GM21515 (cell line): ENCODE measurements at regions not wholly inside any gene's neighbourhood (a gene's known extent, or its start where the extent isn't known, plus 50 kb on each side); places are given as distances from the start of the nearest gene placed in this dataset.

ENCODE experiments used
- ATAC-seq: cut with Tn5 transposase; IDR thresholded peaks from one replicate; pipeline ENCODE4 v1.9.1; 2021; ENCODE audit not compliant: unreplicated experiment

GRCh38 chr1:235027076-235027861 is 101.4 kb downstream of the TOMM20 start:
- ATAC-seq: no peak

DNA sequence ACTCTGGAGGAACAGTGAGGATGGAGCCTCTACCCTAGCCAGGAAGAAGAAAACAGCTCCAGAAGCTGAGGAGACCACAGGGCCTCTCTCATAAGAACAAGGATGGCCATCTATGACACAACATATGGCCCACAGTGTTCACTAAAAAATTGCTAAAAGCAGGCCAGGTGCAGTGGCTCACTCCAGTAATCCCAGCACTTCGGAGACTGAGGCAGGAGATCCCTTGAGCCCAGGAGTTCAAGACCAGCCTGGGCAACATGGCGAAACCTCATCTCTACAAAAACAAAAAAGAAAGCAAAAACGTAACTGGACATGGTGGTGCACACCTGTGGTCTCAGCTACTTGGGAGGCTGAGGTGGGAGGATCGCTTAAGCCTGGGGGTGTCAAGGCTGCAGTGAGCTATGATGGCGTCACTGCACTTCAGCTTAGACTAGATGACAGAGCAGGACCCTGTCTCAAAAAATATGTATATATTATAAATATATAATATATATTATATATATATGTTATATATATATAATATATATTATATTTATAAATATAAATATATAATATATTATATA is 103.1 kb downstream of the TOMM20 start:
- no peak for ATAC-seq

DNA sequence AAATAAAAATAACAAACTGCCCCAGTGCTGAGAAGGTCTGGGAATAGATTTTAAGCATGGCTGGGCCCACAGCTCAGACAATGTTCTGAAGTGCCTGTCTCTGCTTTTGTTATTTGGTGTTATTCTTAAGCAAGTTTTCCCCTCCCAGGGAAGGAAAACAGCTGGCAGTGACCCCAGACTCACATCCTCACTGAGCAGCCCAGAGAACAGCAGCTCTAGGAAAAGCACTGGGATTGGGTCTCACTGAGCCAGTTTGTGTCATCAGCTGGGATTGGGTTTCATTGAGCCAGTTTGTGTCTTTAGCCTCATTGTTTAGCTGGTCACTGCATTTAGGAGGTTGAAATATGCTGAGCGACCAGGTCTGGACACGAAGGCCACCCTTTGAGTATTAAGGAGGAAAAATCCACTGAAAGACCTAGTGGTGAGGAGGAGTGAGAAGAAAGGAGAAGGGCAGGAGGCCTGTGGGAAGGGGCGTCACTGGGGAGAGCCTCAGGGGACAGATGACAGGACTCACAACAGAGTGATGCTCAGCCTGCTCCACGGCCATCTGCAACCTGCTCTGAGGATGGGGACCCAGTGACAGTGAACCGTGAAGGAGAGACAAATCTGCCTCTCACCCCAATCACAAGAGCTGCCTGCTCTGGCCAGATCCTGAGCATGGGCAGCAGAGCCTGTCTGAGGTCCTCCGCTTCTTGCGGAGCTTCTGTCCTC is 103.8 kb downstream of the TOMM20 start:
- no peak for ATAC-seq

DNA sequence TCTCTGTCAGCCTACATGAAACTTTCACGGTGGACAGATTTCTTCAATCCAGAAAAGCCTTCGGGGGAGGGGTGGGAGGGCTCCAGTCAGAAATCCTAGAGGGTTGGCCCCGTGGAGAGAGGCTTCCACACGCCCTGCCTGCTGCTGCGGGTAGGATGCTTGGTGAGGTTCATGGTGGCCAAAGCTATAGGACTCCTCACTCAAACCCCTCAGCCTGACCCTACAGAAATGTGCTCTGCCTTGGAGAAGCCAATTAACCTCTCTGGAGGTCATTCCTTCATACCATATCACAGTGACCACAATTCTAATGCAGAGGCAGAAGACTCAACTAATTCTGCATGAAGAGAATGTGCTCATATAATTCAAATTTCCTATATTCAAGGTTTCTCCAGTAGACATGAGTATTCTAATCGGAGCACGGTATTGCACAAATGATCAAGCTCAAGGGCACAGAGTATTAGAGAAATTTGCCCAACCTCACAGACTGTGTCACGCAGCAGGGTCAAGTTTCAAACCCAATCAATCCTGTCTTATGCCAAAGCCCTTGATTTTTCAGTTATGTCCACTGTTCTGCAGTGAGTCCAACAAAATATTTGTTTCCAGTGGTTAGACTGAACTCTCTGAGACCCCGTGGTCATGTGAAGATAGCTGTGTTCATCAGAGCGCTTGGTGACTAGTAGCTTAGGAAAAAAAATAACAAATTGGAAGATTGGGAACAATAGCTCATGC is 104.8 kb downstream of the TOMM20 start:
- no peak for ATAC-seq

DNA sequence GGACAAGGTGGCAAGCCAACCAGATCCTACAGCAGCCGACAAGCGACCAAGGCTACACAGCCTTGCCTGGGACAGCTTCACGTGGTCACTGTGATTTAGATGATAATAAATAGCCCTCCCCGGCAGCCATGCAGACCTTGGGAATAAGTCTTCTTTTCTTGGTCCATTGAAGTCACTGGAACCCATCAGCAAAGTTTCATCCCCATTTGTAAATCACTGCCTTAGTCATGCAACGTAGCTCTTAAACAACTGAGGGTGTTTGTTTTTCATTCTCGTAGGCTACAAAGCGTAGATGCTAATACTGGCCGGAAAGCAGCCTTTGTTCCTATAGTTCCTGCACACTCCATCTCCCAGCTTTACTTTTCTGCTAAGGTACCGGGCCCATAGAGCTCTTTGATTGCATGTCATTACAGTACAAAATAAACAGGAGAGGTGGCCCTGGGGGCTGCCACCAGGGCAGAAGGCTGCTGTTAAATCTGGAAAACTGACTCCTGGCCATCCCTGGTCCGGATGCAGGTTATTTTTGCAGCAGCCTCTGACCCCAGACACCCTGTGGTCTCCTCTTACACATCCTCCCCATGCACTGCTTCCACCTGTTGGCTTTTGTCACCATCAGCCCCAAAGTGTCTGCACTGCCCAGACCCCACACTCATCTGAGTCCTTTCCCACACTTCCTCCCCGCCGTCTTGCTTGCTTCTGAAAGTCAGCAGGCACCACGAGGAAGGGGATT is 105.5 kb downstream of the TOMM20 start:
- ATAC-seq: no peak

GRCh38 chr1:235022341-235022980 is 106.2 kb downstream of the TOMM20 start:
- ATAC-seq: no peak

GRCh38 chr1:235021815-235022214 is 106.8 kb downstream of the TOMM20 start:
- no peak for ATAC-seq

DNA sequence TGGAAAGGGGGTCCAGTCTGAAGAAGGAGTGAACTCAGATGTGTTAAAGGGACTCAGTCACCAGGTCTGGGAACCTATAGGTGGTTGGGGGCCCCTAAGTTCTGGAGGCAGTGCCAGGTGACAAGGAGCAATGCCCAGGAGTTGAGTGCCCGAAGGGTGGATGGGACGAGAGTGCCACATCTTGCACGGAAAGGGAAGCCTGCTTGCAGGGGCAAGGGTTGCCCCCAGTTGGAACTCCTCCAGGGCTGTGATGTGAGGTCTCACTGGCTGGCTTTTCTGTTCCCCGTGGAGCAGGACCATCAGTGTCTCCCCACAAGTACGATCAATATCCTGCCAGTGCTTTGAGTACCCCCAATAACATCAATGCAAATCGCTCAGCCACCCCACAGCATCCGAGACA is 107.3 kb downstream of the TOMM20 start:
- ATAC-seq: no peak

- no peak for ATAC-seq
Observed at GRCh38 chr1:235019961-235020360, 108.7 kb downstream of the TOMM20 start.

GRCh38 chr1:235019471-235019870 is 109.2 kb downstream of the TOMM20 start:
- no peak for ATAC-seq

DNA sequence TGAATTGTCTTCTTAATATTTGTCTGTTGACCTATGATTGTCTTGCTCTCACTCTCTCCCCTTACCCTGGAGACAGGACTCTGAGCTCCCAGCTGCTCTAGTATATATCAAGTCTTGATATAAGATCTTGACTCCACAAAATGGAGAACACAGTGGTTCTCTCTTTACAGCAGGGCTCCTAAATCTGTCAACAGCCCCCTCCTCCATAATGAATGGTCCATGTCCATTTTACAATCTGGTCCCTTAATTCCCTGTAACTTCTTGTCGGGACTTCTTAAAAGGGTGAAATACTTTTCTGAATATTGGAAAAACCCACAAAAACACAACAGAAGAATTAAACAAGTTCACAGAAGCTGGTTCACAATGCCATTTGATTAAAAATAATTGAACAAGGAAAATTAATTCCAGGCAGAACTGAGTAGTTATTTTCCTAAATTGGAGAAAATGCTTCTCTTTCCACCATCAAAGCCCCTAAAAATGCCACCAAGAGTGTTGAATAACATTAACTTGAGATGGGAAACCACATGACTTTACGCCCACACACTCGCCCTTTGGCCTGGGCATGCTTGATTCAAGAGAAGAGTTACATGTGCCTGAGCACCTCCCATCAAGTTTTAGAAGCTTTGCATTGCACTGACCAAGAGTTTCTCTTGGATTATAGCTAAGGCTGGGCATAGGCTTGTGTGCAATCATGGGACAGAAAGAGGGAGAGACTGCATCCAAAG is 109.8 kb downstream of the TOMM20 start:
- ATAC-seq: no peak

- ATAC-seq: no peak
Observed at GRCh38 chr1:235018161-235018560, 110.5 kb downstream of the TOMM20 start.

GRCh38 chr1:235017719-235018118 is 110.9 kb downstream of the TOMM20 start:
- no peak for ATAC-seq

- no peak for ATAC-seq
Observed at GRCh38 chr1:235017191-235017590, 111.4 kb downstream of the TOMM20 start.

DNA sequence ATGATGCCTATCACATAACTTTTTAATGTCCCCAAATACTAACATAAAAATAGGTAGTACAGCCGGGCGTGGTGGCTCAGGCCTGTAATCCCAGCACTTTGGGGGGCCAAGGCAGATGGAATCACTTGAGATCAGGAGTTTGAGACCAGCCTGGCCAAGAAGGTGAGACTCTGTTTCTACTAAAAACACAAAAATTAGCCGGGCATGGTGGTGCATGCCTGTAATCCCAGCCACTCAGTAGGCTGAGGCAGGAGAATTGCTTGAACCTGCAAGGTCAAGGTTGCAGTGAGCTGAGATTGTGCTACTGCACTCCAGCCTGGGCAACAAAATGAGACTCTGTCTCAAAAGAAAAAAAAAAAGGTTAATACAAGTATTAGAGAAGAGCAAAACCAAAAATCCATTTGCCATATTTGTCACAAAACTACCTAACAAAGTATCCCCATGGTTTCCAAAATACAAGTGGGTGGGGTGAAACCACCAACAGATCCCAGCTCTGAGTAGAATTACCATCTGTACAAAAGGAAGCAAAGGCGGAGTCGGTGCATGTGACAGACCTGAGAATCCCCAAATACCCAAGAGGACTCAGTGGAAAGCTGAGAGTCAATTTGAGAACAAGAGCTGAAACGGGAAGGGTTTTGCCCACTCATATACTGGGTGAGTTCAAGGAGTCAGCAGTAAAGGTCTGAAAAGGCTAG is 113.2 kb downstream of the TOMM20 start:
- peak; percentile 24 for ATAC-seq

GRCh38 chr1:235014756-235015155 is 113.9 kb downstream of the TOMM20 start:
- no peak for ATAC-seq

DNA sequence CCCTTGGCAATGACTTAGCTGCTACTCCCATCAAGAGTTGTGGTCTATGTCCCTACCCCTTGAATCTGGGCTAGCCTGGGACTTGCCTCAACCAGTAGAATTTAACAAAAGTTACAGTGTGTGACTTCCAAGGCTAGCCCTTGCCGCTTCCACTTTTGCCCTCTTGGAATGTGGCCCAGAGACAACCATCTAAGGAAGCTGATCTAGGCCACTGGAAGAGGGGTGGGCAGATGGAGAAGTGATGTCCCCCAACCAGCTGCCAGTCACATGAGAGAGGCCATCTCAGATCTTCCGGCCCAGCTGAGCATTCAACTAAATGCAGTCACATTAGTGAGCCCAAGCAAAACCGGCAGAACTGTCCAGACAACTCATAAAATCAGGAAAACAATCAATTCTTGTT is 115.1 kb downstream of the TOMM20 start:
- ATAC-seq: no peak

GRCh38 chr1:235012436-235013210 is 116.0 kb downstream of the TOMM20 start:
- no peak for ATAC-seq
